ENCODE measurements at regions not wholly inside any gene's neighbourhood (a gene's known extent, or its start where the extent isn't known, plus 50 kb on each side); places are given as distances from the start of the nearest gene placed in this dataset.

DNA sequence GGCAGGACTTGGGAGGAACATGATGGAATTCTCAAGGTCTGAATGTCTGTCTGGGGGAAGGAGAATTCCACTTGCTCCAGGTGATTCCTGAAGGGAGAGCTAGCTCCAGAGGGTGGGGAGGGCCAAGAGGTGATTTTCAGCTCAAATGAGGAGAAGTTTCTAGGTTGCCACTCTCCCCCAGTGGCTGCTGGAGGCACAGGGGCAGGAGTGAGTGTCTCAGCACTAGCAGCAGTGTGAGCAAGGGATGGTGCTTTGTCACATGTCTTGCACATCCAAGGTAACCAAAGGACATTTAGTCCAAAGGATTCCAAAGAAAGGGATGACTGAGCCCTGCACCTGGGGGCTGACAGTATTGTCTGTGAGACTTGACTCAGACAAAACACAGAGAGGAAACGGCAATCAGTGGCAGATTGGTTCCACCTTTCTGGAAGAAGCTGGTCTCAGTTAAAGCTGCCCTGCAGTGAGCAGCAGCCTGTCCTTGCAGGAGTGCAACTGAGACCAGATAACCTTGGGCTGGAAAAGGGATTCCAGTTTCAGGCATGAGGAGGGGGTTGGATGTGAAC lies 51.2 kb upstream of the PCBD1 start:
- TF ChIP-seq, protein P1, sequence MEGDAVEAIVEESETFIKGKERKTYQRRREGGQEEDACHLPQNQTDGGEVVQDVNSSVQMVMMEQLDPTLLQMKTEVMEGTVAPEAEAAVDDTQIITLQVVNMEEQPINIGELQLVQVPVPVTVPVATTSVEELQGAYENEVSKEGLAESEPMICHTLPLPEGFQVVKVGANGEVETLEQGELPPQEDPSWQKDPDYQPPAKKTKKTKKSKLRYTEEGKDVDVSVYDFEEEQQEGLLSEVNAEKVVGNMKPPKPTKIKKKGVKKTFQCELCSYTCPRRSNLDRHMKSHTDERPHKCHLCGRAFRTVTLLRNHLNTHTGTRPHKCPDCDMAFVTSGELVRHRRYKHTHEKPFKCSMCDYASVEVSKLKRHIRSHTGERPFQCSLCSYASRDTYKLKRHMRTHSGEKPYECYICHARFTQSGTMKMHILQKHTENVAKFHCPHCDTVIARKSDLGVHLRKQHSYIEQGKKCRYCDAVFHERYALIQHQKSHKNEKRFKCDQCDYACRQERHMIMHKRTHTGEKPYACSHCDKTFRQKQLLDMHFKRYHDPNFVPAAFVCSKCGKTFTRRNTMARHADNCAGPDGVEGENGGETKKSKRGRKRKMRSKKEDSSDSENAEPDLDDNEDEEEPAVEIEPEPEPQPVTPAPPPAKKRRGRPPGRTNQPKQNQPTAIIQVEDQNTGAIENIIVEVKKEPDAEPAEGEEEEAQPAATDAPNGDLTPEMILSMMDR (IDR thresholded peaks at IDR 0.05): no peak
- no peak for TF ChIP-seq POLR2A (IDR thresholded peaks at IDR 0.05)
- H3K27ac ChIP-seq: no peak overlapping the region
- H3K4me1 ChIP-seq: peaks cover 6 to 10% (median 7%) of the 10 kb centered on the region in 3 donors
- H3K9me3 ChIP-seq: no peaks in the 10 kb centered on the region
- WGBS, 2 donors: 40 to 64% methylated on average over 1 of the region's 1 CpG
- no peak for DNase-seq
- H3K27me3 ChIP-seq: peaks cover 0 to 5% (median 0%) of the 10 kb centered on the region in 4 donors
- no peak overlapping the region for H3K4me3 ChIP-seq
- no peaks in the 10 kb centered on the region for H3K36me3 ChIP-seq
- intact Hi-C loops (cut with DNase I): no loop called here

DNA sequence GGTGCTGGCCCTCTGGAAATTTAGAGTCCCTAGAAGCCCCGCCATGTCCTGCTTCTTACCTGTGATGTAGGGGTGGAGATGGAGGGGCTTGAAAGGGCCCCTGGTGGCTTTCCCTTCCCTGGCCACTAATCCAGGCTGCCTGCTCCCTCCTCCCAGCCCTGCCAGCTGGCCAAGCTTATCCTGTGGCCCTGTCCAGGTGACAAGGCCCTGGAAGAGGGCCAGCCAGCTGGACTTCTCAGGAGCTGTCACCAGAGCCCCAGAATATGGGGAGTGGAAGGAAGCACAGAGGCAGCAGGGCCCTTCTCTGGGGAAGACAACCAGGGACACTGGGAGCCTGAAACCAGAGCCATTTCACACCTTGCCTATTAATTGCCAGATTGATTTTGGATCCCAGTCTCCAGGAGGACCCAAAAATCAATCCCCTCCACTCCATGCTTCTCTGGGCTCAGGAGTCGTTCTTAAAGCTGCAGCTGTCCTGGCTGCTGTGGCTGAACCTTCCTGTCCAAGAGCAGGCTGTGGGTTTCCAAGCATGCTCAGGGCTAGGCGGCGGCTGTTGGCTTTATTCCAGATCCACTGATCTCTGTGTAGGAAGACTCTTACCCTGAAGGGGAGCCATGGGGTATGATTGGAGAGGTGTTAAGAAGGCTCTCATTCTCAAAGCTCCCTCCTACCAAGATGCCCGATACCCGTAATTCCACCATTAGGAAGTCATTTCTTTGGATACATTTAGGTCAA lies 52.6 kb upstream of the PCBD1 start:
- no peak overlapping the region for H3K27ac ChIP-seq
- TF ChIP-seq, protein P1 (IDR thresholded peaks at IDR 0.05): no peak
- TF ChIP-seq POLR2A (IDR thresholded peaks at IDR 0.05): no peak
- 44 to 50% methylated on average over 2 to 5 of the region's 6 CpGs for WGBS, 2 donors
- H3K4me3 ChIP-seq: no peak overlapping the region
- intact Hi-C loops (cut with DNase I): no loop called here
- H3K4me1 ChIP-seq: peaks cover 4 to 5% (median 4%) of the 10 kb centered on the region in 3 donors
- DNase-seq: no peak
- H3K36me3 ChIP-seq: no peaks in the 10 kb centered on the region
- H3K9me3 ChIP-seq: no peaks in the 10 kb centered on the region
- peaks cover 0 to 14% (median 0%) of the 10 kb centered on the region in 4 donors for H3K27me3 ChIP-seq

DNA sequence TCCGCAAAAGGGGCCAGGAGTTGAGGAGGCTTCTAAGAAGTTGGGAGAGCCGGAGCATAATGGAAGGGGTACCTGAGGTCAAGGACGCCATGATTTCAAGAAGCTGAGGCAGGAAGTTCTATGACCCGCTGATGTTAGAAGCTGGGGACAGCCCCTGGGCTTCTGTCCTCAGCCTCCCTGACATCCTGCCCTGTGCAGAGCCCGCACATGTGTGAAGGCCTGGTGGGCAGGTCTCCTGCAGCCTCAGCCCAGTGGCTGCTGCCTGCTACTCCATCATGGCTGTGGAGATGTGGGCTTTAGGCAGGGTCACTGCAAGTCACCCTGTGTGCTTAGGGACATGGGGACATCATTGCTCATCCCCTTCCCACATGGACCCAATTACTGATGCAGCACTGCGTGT lies 53.8 kb upstream of the PCBD1 start:
- no peak overlapping the region for H3K27ac ChIP-seq
- WGBS, 2 donors: 81% methylated on average over 6 of the region's 6 CpGs; no CpG with 5 or more reads in 1 of the 2 donors
- H3K4me1 ChIP-seq: no peaks in the 10 kb centered on the region
- no peak overlapping the region for H3K4me3 ChIP-seq
- no peak for DNase-seq
- no peaks in the 10 kb centered on the region for H3K9me3 ChIP-seq
- H3K27me3 ChIP-seq: peaks cover 0 to 14% (median 0%) of the 10 kb centered on the region in 4 donors
- no peak for TF ChIP-seq POLR2A (IDR thresholded peaks at IDR 0.05)
- TF ChIP-seq, protein P1 (IDR thresholded peaks at IDR 0.05): no peak
- no peaks in the 10 kb centered on the region for H3K36me3 ChIP-seq
- intact Hi-C loops (cut with DNase I): no loop called here

DNA sequence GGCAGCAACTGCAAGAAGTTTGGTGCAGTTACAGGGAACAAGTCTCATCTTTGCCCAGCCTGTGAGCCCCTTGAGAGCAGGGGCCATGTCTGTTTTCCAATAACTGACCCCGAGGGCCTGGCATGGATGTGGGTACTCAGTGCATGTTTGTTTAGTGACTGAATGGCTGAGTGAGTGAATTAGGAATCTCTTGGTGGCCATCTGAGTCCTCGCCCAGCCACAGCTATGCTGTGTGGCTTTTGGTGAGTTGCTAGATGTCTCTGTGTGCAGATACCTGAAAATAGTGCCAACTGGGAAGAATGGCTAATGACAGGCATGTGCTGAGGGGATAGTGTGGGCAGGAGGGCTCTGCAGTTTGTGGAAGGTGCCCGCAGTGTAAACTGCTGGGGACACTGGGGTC lies 54.4 kb upstream of the PCBD1 start:
- H3K4me3 ChIP-seq: no peak overlapping the region
- H3K27ac ChIP-seq: no peak overlapping the region
- TF ChIP-seq, protein P1 (IDR thresholded peaks at IDR 0.05): no peak
- no peak for TF ChIP-seq POLR2A (IDR thresholded peaks at IDR 0.05)
- intact Hi-C loops (cut with DNase I): no loop called here
- H3K9me3 ChIP-seq: no peaks in the 10 kb centered on the region
- DNase-seq: no peak
- no peaks in the 10 kb centered on the region for H3K4me1 ChIP-seq
- no peaks in the 10 kb centered on the region for H3K36me3 ChIP-seq
- H3K27me3 ChIP-seq: peaks cover 0 to 14% (median 0%) of the 10 kb centered on the region in 4 donors
- 74 to 93% methylated on average over 2 to 3 of the region's 3 CpGs for WGBS, 2 donors

DNA sequence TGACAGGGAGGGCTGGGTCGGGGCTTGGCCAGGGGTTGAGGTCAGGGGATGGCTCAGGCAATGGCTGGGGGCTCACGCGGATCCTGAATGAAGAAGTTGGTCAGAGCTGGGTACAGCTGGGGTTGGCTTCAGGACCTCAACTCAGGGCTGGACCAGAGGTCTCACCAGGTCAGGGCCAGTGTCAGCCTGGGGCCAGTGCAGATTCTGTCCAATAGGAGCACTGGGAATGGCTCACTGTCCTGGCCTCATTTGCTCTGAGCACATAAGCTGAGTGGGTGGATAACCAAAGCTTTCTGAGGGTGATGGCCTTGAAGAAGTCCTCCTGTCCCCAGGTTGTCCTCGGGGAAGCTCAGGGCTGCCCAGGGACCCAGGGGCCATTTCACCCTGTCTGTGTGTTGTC lies 54.9 kb upstream of the PCBD1 start:
- Histone ChIP-seq H3K4me1 (no peaks in the 10 kb centered on the region), H3K27ac (no peak overlapping the region), H3K9me3 (no peaks in the 10 kb centered on the region), H3K36me3 (no peaks in the 10 kb centered on the region), H3K27me3 (peaks cover 0 to 14% (median 0%) of the 10 kb centered on the region in 4 donors), H3K4me3 (no peak overlapping the region)
- DNase-seq: no peak
- 29 to 100% methylated on average over 1 of the region's 4 CpGs for WGBS, 2 donors
- intact Hi-C loops (cut with DNase I): no loop called here
- TF ChIP-seq, protein P1 (IDR thresholded peaks at IDR 0.05): no peak
- no peak for TF ChIP-seq POLR2A (IDR thresholded peaks at IDR 0.05)
